Panc1 (cell line): ENCODE measurements at regions not wholly inside any gene's neighbourhood (a gene's known extent, or its start where the extent isn't known, plus 50 kb on each side); places are given as distances from the start of the nearest gene placed in this dataset.

Experiments used
- ATAC-seq: fragments of 200-7000 bp; cut with Tn5 transposase; 2 replicates; pipeline ENCODE4 v1.9.1; 2020; ENCODE audit warnings: mild to moderate bottlenecking, moderate library complexity
- BruUV-seq: library from RNA; stranded (reverse); fragments of 400-500 nt; replicated peaks from 2 replicates; lab custom pipeline; 2021; lab: Mats Ljungman, UMichigan
- CTCF ChIA-PET: fragments of 300-600 bp; sonication (Branson Sonifier 250); formaldehyde crosslinking; loops from one replicate; lab custom pipeline; 2022; ENCODE audit warnings: antibody characterized with exemption; lab: Charles Lee
- POLR2A ChIA-PET: fragments of 300-600 bp; sonication (Branson Sonifier 250); formaldehyde crosslinking; loops from one replicate; lab custom pipeline; 2022; ENCODE audit warnings: antibody characterized with exemption; lab: Charles Lee
- DNase-seq: peaks from one replicate; pipeline ENCODE4 v3.0.0-alpha.2; 2010; ENCODE audit warnings: low read depth, low spot score
- H3K27ac ChIP-seq: 2 replicates; pipeline ENCODE4 v1.5.1; 2011; ENCODE audit warnings: mild to moderate bottlenecking, low read length, inconsistent platforms
- H3K27me3 ChIP-seq: fragments of 200-500 bp; sonication (Bioruptor generic); 2 replicates; pipeline ENCODE4 v1.6.0; 2014; ENCODE audit warnings: low read length, inconsistent platforms; ENCODE audit not compliant: control insufficient read depth, insufficient read depth
- H3K36me3 ChIP-seq: fragments of 200-500 bp; sonication (Bioruptor generic); 2 replicates; pipeline ENCODE4 v1.5.1; 2014; ENCODE audit warnings: inconsistent platforms, mild to moderate bottlenecking, low read length, moderate library complexity; ENCODE audit not compliant: control insufficient read depth, insufficient read depth
- H3K4me1 ChIP-seq: 2 replicates; pipeline ENCODE4 v1.5.1; 2011; ENCODE audit warnings: inconsistent platforms, mild to moderate bottlenecking, low read length, moderate library complexity; ENCODE audit not compliant: control insufficient read depth, insufficient read depth
- H3K4me3 ChIP-seq, 2 experiments: 2 replicates each; pipeline ENCODE4 v1.5.1; 2011 to 2012; ENCODE audit warnings: low read depth in 2 of 2, low read length in 2 of 2, mild to moderate bottlenecking in 2 of 2, inconsistent platforms in 1 of 2, moderate library complexity in 1 of 2
- H3K9me3 ChIP-seq: fragments of 200-500 bp; sonication (Bioruptor generic); 2 replicates; pipeline ENCODE4 v1.5.1; 2014; ENCODE audit warnings: low read depth, mild to moderate bottlenecking, inconsistent platforms, low read length, moderate library complexity; ENCODE audit not compliant: control insufficient read depth, insufficient read depth
- POLR2AphosphoS5 ChIP-seq: IDR thresholded peaks from 2 replicates; pipeline ENCODE4 v1.6.1; 2012; ENCODE audit warnings: mild to moderate bottlenecking, low read depth, low read length, moderate library complexity
- SIN3A ChIP-seq: IDR thresholded peaks from 2 replicates; pipeline ENCODE4 v1.6.1; 2012; ENCODE audit warnings: low read depth, mild to moderate bottlenecking, low read length, moderate library complexity, borderline replicate concordance; ENCODE audit not compliant: insufficient read depth
- TCF7L2 ChIP-seq: IDR thresholded peaks from 2 replicates; pipeline ENCODE4 v1.6.1; 2011; ENCODE audit warnings: mild to moderate bottlenecking, low read depth, low read length, inconsistent platforms
- in situ Hi-C: cut with HindIII; loops from 2 replicates; pipeline ENCODE4 v1.10.0; 2016; ENCODE audit warnings: low sequenced_read_pairs, low pct_unique_long_range_greater_than_20kb
- intact Hi-C: fragments of 100-400 bp; cut with micrococcal nuclease; formaldehyde crosslinking; loops from one replicate; pipeline ENCODE4 v1.10.0; 2022; ENCODE audit not compliant: unreplicated experiment
- TF ChIP-seq, protein P1 (sequence below): fragments of 450-650 bp; IDR thresholded peaks from 2 replicates; pipeline ENCODE4 v1.5.1; 2017; ENCODE audit warnings: mild to moderate bottlenecking
- TF ChIP-seq, protein P2 (sequence below), 2 experiments: IDR thresholded peaks; 2 replicates each; pipeline ENCODE4 v1.6.1; 2011 to 2012; ENCODE audit warnings: low read depth in 2 of 2, control low read depth in 1 of 2, low read length in 1 of 2, mild to moderate bottlenecking in 1 of 2, moderate library complexity in 1 of 2; ENCODE audit not compliant: insufficient read depth in 1 of 2

- Histone ChIP-seq H3K27me3 (no peaks in the 10 kb centered on the region), H3K4me3 (no peak overlapping the region), H3K27ac (no peak overlapping the region), H3K36me3 (no peaks in the 10 kb centered on the region), H3K9me3 (no peaks in the 10 kb centered on the region), H3K4me1 (no peaks in the 10 kb centered on the region)
- POLR2A ChIA-PET, result no interaction called here
- BruUV-seq, result no TSS peak
- TF ChIP-seq, protein P1, sequence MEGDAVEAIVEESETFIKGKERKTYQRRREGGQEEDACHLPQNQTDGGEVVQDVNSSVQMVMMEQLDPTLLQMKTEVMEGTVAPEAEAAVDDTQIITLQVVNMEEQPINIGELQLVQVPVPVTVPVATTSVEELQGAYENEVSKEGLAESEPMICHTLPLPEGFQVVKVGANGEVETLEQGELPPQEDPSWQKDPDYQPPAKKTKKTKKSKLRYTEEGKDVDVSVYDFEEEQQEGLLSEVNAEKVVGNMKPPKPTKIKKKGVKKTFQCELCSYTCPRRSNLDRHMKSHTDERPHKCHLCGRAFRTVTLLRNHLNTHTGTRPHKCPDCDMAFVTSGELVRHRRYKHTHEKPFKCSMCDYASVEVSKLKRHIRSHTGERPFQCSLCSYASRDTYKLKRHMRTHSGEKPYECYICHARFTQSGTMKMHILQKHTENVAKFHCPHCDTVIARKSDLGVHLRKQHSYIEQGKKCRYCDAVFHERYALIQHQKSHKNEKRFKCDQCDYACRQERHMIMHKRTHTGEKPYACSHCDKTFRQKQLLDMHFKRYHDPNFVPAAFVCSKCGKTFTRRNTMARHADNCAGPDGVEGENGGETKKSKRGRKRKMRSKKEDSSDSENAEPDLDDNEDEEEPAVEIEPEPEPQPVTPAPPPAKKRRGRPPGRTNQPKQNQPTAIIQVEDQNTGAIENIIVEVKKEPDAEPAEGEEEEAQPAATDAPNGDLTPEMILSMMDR, result no peak
- TF ChIP-seq TCF7L2 (no peak), SIN3A (no peak), POLR2AphosphoS5 (no peak)
- TF ChIP-seq, protein P2, sequence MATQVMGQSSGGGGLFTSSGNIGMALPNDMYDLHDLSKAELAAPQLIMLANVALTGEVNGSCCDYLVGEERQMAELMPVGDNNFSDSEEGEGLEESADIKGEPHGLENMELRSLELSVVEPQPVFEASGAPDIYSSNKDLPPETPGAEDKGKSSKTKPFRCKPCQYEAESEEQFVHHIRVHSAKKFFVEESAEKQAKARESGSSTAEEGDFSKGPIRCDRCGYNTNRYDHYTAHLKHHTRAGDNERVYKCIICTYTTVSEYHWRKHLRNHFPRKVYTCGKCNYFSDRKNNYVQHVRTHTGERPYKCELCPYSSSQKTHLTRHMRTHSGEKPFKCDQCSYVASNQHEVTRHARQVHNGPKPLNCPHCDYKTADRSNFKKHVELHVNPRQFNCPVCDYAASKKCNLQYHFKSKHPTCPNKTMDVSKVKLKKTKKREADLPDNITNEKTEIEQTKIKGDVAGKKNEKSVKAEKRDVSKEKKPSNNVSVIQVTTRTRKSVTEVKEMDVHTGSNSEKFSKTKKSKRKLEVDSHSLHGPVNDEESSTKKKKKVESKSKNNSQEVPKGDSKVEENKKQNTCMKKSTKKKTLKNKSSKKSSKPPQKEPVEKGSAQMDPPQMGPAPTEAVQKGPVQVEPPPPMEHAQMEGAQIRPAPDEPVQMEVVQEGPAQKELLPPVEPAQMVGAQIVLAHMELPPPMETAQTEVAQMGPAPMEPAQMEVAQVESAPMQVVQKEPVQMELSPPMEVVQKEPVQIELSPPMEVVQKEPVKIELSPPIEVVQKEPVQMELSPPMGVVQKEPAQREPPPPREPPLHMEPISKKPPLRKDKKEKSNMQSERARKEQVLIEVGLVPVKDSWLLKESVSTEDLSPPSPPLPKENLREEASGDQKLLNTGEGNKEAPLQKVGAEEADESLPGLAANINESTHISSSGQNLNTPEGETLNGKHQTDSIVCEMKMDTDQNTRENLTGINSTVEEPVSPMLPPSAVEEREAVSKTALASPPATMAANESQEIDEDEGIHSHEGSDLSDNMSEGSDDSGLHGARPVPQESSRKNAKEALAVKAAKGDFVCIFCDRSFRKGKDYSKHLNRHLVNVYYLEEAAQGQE (IDR thresholded peaks at IDR 0.05; ENCODE audit: insufficient read depth in 1 of 2, low read depth in 2 of 2, low read length in 1 of 2), result no peak
- in situ Hi-C loops, result no loop called here
- DNase-seq, result no peak
- CTCF ChIA-PET, result no interaction called here
- intact Hi-C loops, result no loop called here
- no peak for ATAC-seq
These were observed 151.5 kb downstream of the ACTL7B start for GRCh38 chr9:108704156-108704852.

GRCh38 chr9:108703429-108703828 lies 152.4 kb downstream of the ACTL7B start:
- TF ChIP-seq, protein P2 (IDR thresholded peaks at IDR 0.05; ENCODE audit: insufficient read depth in 1 of 2, low read depth in 2 of 2, low read length in 1 of 2), result no peak
- TF ChIP-seq TCF7L2 (no peak), POLR2AphosphoS5 (no peak)
- ChIA-PET CTCF (no interaction called here), POLR2A (no interaction called here)
- Histone ChIP-seq H3K27ac (no peak overlapping the region), H3K4me1 (no peaks in the 10 kb centered on the region), H3K4me3 (no peak overlapping the region), H3K36me3 (no peaks in the 10 kb centered on the region), H3K27me3 (no peaks in the 10 kb centered on the region), H3K9me3 (no peaks in the 10 kb centered on the region)
- DNase-seq (no peak), ATAC-seq (no peak)
- no TSS peak for BruUV-seq
- in situ Hi-C loops (no loop called here), intact Hi-C loops (no loop called here)
